ENCODE measurements at regions not wholly inside any gene's neighbourhood (a gene's known extent, or its start where the extent isn't known, plus 50 kb on each side); places are given as distances from the start of the nearest gene placed in this dataset.
A peak's percentile ranks its signal among the peaks of the same experiment; 100 is the strongest.

DNA sequence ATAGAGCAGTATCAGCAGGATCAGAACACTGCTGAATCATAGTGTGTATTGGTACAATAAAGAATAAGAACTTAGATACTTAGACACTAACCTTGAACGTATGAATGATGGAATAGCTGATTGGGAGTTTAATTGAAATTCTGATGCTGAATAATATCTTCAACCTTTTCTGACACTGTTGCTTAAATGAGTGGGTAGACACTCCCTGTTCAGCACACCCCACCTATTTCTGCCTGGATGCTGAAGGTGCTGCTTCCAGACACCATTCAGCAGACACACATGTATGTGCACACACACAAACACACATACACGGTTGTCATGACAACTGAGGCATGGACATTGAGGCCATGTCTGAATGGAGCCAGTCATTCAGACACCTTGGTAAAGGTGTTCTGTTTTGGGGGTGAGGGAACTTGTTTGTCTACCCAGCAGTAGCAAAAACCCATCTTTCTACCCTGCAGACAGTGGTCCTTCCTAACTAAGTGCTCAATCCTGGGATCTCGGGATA is 54.3 kb downstream of the TMEM215 start:
- peak in 7 of 56 donors; percentile 4 to 23 (median 10) for DNase-seq

DNA sequence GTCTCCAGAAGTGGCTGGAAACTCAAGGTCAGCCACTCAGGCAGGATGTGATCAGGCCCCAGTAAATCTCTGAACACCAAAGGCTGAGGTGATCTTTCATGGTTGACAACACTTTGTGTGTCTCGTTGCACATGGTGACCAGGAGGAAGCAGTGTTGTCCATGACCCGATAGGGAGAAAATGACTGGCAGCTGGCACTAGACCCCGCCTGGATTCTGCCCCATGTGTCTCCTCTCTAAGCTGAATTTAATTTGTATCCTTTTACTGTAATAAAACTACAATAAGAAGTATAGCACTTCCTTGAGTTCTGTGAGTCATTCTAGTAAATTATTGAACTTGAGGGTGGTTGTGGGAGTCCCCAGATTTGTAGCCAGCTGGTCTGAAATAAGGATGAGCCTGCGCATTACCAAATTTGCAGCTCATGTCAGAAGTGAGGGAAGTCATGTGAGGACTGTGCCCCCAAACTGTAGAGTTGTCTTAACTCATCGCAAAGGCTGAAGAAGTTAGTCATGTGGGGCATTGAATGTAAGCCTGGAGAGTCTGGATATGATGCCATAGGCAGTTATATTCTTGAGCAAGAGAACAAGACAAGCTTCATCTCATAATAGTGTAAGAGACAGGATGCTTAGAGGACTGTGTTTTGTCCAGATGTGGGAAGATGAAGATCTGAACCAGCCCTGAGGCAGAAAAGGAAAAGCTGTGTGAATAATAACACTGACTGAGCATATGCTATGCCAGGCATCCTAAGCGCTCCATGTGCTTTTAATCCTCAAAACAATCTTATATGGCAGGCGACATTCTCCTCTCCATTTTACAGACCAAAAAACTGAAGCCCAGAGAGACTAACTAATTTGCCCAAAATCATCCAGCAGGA is 55.9 kb downstream of the TMEM215 start:
- DNase-seq: no peak

DNA sequence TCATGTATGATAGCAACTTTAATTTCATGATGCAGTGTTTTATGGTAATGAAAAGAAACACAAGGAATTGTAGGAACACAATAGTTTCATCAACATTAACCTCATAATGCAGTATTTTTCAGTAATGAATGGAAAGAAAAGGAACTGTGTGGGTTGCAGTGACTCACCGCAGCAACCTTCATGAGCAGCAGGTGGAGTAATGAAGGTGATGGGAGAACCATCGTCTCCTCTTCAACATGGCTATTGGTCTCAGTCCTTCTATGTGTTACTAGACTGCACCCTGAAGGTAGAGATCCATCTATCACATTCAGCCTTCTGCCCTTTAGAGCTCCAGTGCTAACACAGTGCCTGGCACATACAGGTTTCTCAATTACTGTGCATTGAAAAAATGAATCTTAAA is 58.0 kb downstream of the TMEM215 start:
- DNase-seq: peak in 9 of 56 donors; percentile 0 to 43 (median 12)

DNA sequence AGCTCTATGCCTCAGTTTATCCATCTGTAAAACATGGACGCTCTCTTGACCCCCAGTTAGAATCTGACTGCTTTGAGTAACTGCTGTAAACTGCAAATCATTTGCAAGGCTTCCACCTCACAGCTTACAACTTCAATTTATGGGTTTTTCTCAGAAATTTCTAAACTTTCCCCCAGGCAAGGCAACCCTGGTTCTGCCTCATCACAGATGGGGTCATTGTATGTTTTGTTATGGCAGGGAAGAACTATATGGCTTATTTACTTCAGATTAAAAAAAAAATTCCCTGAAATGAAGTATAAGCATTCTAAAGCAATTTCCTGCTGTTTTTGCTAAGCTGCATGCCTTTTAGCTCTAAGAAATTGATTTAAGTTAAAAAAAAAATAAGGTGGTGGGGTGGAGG is 60.0 kb downstream of the TMEM215 start:
- DNase-seq: no peak

- DNase-seq: no peak
Measured at GRCh38 chr9:32844259-32844658, 60.9 kb downstream of the TMEM215 start.

- no peak for DNase-seq
Measured at GRCh38 chr9:32854271-32854670, 70.9 kb downstream of the TMEM215 start.

DNA sequence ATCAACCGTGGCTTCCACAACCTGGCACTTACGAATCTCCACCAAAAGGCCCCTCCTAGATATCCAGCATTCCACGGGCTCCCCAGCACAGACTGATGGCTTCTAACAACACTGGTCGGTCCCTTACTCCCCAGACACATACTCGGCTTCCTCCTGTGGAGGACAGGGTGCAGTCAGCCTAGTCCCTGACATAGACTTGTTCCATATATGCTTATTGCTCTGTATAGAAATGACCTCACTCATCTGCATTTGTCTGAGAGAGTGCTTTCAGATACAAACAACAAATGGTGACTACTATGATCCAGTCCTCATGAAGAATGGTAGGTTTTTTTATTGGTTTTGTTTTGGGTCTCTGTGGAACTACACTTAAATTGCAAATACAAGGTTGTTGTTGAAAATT is 72.4 kb downstream of the TMEM215 start:
- no peak for DNase-seq

GRCh38 chr9:32863291-32863690 is 80.0 kb downstream of the TMEM215 start:
- no peak for DNase-seq

DNA sequence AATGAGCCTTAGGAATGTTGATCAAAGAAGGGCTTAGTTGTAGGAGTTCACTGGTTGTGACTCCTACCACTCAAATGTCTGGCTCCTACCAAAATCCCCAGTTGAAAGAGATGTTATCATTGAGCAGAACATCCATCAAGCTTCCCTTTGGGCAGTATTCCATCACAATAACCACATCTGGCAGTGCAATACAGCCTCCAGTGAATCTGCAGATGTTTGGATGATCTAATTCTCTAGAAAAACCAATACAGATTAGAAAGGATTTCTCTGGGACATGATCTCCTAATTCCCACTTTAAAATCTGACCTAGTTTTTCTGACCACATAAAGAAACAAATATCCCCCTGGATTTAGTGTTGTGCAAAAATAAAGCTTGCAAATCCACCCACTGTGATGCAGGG is 81.6 kb downstream of the TMEM215 start:
- no peak for DNase-seq

DNA sequence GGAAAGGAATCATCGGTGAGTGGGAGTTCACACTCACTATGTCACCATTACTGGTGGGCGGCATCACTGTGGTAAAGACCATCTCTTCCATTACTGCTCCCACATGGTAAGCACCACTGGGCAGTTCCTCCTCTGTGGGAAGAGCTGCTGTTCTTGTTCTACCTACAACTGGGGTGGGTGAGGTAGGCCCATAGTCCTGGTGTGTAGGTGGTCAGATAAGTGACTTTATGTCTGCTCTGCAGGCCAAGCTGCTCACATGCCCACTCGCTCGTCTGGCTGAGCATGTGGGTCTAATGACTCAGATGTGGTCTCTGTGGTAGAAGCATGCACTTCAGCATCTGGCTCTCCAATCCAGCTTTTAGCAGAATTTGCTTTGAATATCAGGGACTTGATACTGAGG is 82.9 kb downstream of the TMEM215 start:
- DNase-seq: no peak

GRCh38 chr9:32867026-32867425 is 83.7 kb downstream of the TMEM215 start:
- DNase-seq: no peak

DNA sequence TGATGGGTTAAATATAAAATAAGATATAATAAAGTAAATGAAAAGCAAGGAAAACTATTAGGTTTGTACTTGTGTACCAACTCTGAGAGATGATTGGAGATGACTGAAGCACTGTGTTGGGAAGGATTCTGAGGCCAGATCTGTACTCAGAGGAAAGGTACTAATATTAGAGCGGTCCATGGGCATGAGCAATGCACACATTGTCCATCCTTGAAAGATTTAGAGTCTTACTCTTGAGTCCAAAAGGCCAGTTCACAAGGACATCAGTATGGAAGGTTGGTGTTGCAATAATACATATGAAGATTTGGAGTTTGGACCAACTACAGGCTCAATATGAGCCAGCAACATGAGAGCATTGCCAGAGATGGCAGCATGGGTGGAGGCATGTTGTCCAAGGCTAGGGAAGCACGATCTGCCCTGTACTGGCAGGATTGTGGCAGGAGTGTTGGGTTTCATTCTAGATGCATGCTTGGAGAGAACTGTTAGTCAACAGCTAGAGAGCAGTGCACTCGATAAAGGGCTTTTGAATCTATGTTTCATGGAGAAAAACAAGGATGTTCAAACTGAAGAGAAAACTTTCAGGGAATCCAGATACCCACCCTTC is 84.4 kb downstream of the TMEM215 start:
- no peak for DNase-seq

- no peak for DNase-seq
Measured at GRCh38 chr9:32869404-32869803, 86.1 kb downstream of the TMEM215 start.

- no peak for DNase-seq
Measured at GRCh38 chr9:32873131-32873530, 89.8 kb downstream of the TMEM215 start.

DNA sequence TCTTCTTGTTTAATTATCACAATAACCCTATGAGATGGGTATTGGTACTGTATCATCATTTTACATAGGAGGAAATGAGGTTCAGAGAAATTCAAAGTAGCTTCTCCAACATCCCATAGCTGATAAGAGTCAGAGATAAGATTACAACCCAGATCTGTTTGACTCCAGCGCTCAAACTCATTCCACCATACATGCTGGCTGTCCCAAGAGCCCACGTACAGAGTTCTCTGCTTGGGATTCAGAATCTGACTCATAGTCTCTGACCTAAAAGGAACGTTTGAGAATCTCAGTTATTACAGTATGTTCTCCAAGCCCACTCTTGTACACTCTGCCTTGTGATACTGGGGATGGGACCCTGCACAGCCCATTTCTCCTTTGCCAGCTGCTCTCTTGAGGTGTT is 90.2 kb downstream of the TMEM215 start:
- DNase-seq: no peak

DNA sequence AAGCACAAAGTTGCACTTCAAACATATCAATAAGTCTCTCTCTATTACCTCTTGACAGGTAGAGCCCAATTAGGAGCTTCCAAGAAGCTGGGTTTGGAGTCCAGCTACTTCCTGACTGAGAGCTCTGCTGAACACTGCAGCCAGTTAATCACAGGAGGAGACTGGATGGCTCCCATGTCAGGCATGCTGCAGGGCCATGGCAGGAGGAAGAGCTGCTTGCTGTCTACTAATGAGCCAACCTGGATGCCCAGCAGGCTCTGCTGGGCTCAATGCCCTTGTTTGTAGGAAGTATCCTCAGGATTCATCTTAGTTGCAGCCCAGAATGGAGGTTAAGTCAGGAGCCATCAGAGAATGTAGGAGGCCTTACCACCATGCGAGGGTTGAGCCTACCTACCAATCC is 91.9 kb downstream of the TMEM215 start:
- DNase-seq: no peak

- no peak for DNase-seq
Measured at GRCh38 chr9:32875748-32876147, 92.4 kb downstream of the TMEM215 start.

DNA sequence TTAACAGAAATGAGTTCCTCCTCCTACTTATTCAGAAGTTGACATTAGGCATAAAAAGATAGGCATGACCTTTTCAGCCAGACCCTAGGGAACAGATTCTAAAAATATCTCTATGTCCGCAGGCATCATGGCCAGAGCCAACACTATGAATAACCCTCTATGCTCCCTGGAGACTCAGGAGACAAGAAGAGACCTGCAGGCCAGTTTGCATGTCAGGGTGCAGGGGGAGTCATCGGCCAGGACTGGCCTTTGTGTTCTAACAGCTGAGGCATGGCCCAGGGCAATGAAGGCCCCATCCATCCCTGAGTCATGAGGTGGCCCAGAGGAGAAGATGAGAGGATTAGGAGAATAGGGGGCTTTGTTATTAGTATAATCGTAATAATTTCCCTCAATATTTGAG is 93.8 kb downstream of the TMEM215 start:
- no peak for DNase-seq

- DNase-seq: no peak
Measured at GRCh38 chr9:32877639-32878217, 94.4 kb downstream of the TMEM215 start.

GRCh38 chr9:32879335-32879734 is 96.0 kb downstream of the TMEM215 start:
- DNase-seq: no peak

DNA sequence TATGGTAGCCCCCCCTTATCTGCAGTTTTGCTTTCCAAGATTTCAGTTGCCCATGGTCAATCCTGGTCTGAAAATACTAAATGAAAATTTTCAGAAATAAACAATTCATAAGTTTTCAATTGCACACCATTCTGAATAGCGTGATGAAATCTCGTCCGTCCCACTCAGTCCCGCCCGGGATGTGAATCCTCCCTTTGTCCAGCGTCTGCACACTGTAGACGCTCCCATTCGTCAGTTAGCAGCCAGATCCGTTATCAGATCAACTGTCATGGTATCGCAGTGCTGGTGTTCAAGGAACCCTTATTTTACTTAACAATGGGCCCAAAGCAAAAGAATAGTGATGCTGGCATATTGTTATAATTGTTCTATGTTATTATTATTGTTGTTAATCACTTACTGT is 98.6 kb downstream of the TMEM215 start:
- peak in 8 of 56 donors; percentile 1 to 21 (median 8) for DNase-seq

- no peak for DNase-seq
Measured at GRCh38 chr9:32882705-32883104, 99.4 kb downstream of the TMEM215 start.

GRCh38 chr9:32884482-32884881 is 101.1 kb downstream of the TMEM215 start:
- no peak for DNase-seq
